ENCODE measurements at regions not wholly inside any gene's neighbourhood (a gene's known extent, or its start where the extent isn't known, plus 50 kb on each side); places are given as distances from the start of the nearest gene placed in this dataset.

- H3K23ac ChIP-seq (ENCODE audit: low read depth, low read length) = no peak overlapping the region
- TF ChIP-seq RFX5 (IDR thresholded peaks at IDR 0.05; ENCODE audit: low read depth, low read length) (no peak), CEBPB (IDR thresholded peaks at IDR 0.05; ENCODE audit: low read depth, low read length) (no peak), NFE2L2 (IDR thresholded peaks at IDR 0.05; ENCODE audit: low read depth, low read length) (no peak), BHLHE40 (IDR thresholded peaks at IDR 0.05; ENCODE audit: low read depth, low read length) (no peak), MXI1 (IDR thresholded peaks at IDR 0.05; ENCODE audit: borderline replicate concordance, low read depth, low read length) (no peak), SMC3 (IDR thresholded peaks at IDR 0.05; ENCODE audit: low read depth, low read length) (no peak), RAD21 (IDR thresholded peaks at IDR 0.05; ENCODE audit: low read length) (no peak), FOS (IDR thresholded peaks at IDR 0.05; ENCODE audit: low read depth, low read length) (no peak), MAZ (IDR thresholded peaks at IDR 0.05; ENCODE audit: borderline replicate concordance, low read depth, low read length) (no peak), MAFK (IDR thresholded peaks at IDR 0.05; ENCODE audit: low read depth, low read length) (no peak), ELK1 (IDR thresholded peaks at IDR 0.05; ENCODE audit: borderline replicate concordance, low read depth, low read length) (no peak), CHD1 (IDR thresholded peaks at IDR 0.05; ENCODE audit: low read depth, low read length) (no peak), RCOR1 (IDR thresholded peaks at IDR 0.05; ENCODE audit: insufficient replicate concordance, low read length) (no peak), POLR2A (IDR thresholded peaks at IDR 0.05; ENCODE audit: low read depth, low read length) (no peak)
- TF ChIP-seq, protein P1, sequence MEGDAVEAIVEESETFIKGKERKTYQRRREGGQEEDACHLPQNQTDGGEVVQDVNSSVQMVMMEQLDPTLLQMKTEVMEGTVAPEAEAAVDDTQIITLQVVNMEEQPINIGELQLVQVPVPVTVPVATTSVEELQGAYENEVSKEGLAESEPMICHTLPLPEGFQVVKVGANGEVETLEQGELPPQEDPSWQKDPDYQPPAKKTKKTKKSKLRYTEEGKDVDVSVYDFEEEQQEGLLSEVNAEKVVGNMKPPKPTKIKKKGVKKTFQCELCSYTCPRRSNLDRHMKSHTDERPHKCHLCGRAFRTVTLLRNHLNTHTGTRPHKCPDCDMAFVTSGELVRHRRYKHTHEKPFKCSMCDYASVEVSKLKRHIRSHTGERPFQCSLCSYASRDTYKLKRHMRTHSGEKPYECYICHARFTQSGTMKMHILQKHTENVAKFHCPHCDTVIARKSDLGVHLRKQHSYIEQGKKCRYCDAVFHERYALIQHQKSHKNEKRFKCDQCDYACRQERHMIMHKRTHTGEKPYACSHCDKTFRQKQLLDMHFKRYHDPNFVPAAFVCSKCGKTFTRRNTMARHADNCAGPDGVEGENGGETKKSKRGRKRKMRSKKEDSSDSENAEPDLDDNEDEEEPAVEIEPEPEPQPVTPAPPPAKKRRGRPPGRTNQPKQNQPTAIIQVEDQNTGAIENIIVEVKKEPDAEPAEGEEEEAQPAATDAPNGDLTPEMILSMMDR (conservative IDR thresholded peaks at IDR 0.05; ENCODE audit: low read depth, low read length) = no peak
- TF ChIP-seq, protein P2, sequence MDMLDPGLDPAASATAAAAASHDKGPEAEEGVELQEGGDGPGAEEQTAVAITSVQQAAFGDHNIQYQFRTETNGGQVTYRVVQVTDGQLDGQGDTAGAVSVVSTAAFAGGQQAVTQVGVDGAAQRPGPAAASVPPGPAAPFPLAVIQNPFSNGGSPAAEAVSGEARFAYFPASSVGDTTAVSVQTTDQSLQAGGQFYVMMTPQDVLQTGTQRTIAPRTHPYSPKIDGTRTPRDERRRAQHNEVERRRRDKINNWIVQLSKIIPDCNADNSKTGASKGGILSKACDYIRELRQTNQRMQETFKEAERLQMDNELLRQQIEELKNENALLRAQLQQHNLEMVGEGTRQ (IDR thresholded peaks at IDR 0.05; ENCODE audit: low read depth, low read length) = no peak
- no peak overlapping the region for H2AK5ac ChIP-seq (ENCODE audit: low read depth, low read length)
- no peak overlapping the region for H3K18ac ChIP-seq (ENCODE audit: low read depth, low read length)
- no peak overlapping the region for H4K8ac ChIP-seq (ENCODE audit: low read depth in 2 of 2, low read length in 2 of 2)
- H3K27me3 ChIP-seq (ENCODE audit: control insufficient read depth, insufficient read depth, low read length) = no peaks in the 10 kb centered on the region
- intact Hi-C loops (cut with micrococcal nuclease) = no loop called here
- BruUV-seq (replicated peaks) = no TSS peak
- no peak overlapping the region for H3K56ac ChIP-seq (ENCODE audit: extremely low read depth, insufficient read depth, low read length)
- H4K5ac ChIP-seq (ENCODE audit: low read depth, low read length) = no peak overlapping the region
- POLR2A ChIA-PET (ENCODE audit: unreplicated experiment) = no interaction called here
- in situ Hi-C loops (cut with MboI; ENCODE audit: low sequenced_read_pairs) = no loop called here
- no peak overlapping the region for H3K4ac ChIP-seq (ENCODE audit: low read depth, low read length)
- dilution Hi-C loops (cut with HindIII; ENCODE audit: low sequenced_read_pairs, unreplicated experiment) = no loop called here
- CTCF ChIA-PET = no interaction called here
- no peak overlapping the region for H3K27ac ChIP-seq (ENCODE audit: insufficient read depth, low read length)
- no CpG with 5 or more reads among the region's 4 CpGs for WGBS, 2 experiments (ENCODE audit: extremely low coverage in 2 of 2, insufficient read length in 1 of 2)
- H2BK20ac ChIP-seq (ENCODE audit: low read depth, low read length) = no peak overlapping the region
- H2AFZ ChIP-seq (replicated peaks; ENCODE audit: low read length, poor library complexity) = no peak overlapping the region
- no peak overlapping the region for H2BK15ac ChIP-seq (ENCODE audit: low read depth, low read length)
- H3K4me2 ChIP-seq (ENCODE audit: low read depth, low read length) = no peak overlapping the region
- H2AK9ac ChIP-seq (replicated peaks; ENCODE audit: low read depth, low read length, poor library complexity) = no peak overlapping the region
- no peak for ATAC-seq (ENCODE audit: low read depth)
- no peaks in the 10 kb centered on the region; the same call in 1 of the 2 replicates for H3K9me3 ChIP-seq (ENCODE audit: control insufficient read depth, insufficient read depth, low read length)
- H3K79me1 ChIP-seq (ENCODE audit: low read depth in 1 of 2, low read length in 2 of 2) = no peaks in the 10 kb centered on the region
- no peak for DNase-seq
- no peaks in the 10 kb centered on the region for H3K4me1 ChIP-seq (ENCODE audit: control insufficient read depth, insufficient read depth, low read length)
- no peak overlapping the region for H4K91ac ChIP-seq (ENCODE audit: insufficient read depth, low read depth, low read length)
- no peak overlapping the region for H2BK120ac ChIP-seq (ENCODE audit: low read depth, low read length)
- no peak overlapping the region for H2BK5ac ChIP-seq (ENCODE audit: low read depth, low read length, poor library complexity, severe bottlenecking)
- no peak overlapping the region for H3K9ac ChIP-seq (ENCODE audit: low read depth, low read length)
- H3K9me1 ChIP-seq (ENCODE audit: insufficient read depth, low read length) = no peaks in the 10 kb centered on the region
- no peaks in the 10 kb centered on the region for H3K36me3 ChIP-seq (ENCODE audit: control insufficient read depth, insufficient read depth, low read length)
- H3K14ac ChIP-seq (replicated peaks; ENCODE audit: low read depth, low read length) = no peak overlapping the region
- no peak overlapping the region for H3K4me3 ChIP-seq (ENCODE audit: insufficient read depth, low read depth, low read length)
- no peaks in the 10 kb centered on the region for H4K20me1 ChIP-seq (ENCODE audit: insufficient read depth, low read length)
Observed at GRCh38 chr2:22276696-22277095, 1108.3 kb upstream of the KLHL29 start.

Measured in IMR-90 (cell line).